ENCODE measurements at regions not wholly inside any gene's neighbourhood (a gene's known extent, or its start where the extent isn't known, plus 50 kb on each side); places are given as distances from the start of the nearest gene placed in this dataset.

GRCh38 chr20:12824328-12825225 is 184.2 kb upstream of the SPTLC3 start:
- Histone ChIP-seq H2AFZ (no peak overlapping the region), H3K36me3 (ENCODE audit: control insufficient read depth, insufficient read depth, low read length) (no peaks in the 10 kb centered on the region), H3K9ac (no peak overlapping the region), H3K27ac (no peak overlapping the region), H3K4me3 (ENCODE audit: low read depth, low read length) (no peak overlapping the region), H3K4me1 (no peaks in the 10 kb centered on the region), H3K9me3 (ENCODE audit: control insufficient read depth, low read length) (no peaks in the 10 kb centered on the region), H3K79me2 (no peaks in the 10 kb centered on the region), H3K27me3 (ENCODE audit: control insufficient read depth, insufficient read depth, low read length) (no peaks in the 10 kb centered on the region), H3K4me2 (ENCODE audit: low read length) (peak overlapping the region; percentile 20)
- TF ChIP-seq CTCF (IDR thresholded peaks at IDR 0.05): no peak

- no peaks in the 10 kb centered on the region for H3K79me2 ChIP-seq
- peak overlapping the region; percentile 20 for H3K4me2 ChIP-seq (ENCODE audit: low read length)
- no peaks in the 10 kb centered on the region for H3K27me3 ChIP-seq (ENCODE audit: control insufficient read depth, insufficient read depth, low read length)
- H3K4me1 ChIP-seq: no peaks in the 10 kb centered on the region
- no peak overlapping the region for H3K4me3 ChIP-seq (ENCODE audit: low read depth, low read length)
- H3K9ac ChIP-seq: no peak overlapping the region
- no peak for TF ChIP-seq CTCF (IDR thresholded peaks at IDR 0.05)
- no peak overlapping the region for H2AFZ ChIP-seq
- no peak overlapping the region for H3K27ac ChIP-seq
- H3K36me3 ChIP-seq (ENCODE audit: control insufficient read depth, insufficient read depth, low read length): no peaks in the 10 kb centered on the region
- no peaks in the 10 kb centered on the region for H3K9me3 ChIP-seq (ENCODE audit: control insufficient read depth, low read length)
Observed at GRCh38 chr20:12825226-12825595, 183.6 kb upstream of the SPTLC3 start.

- no peak overlapping the region for H3K4me3 ChIP-seq (ENCODE audit: low read depth, low read length)
- no peaks in the 10 kb centered on the region for H3K79me2 ChIP-seq
- H3K27ac ChIP-seq: no peak overlapping the region
- H3K4me1 ChIP-seq: no peaks in the 10 kb centered on the region
- no peaks in the 10 kb centered on the region for H3K27me3 ChIP-seq (ENCODE audit: control insufficient read depth, insufficient read depth, low read length)
- no peak overlapping the region for H2AFZ ChIP-seq
- no peaks in the 10 kb centered on the region for H3K9me3 ChIP-seq (ENCODE audit: control insufficient read depth, low read length)
- TF ChIP-seq CTCF (IDR thresholded peaks at IDR 0.05): no peak
- H3K9ac ChIP-seq: no peak overlapping the region
- no peak overlapping the region for H3K4me2 ChIP-seq (ENCODE audit: low read length)
- no peaks in the 10 kb centered on the region for H3K36me3 ChIP-seq (ENCODE audit: control insufficient read depth, insufficient read depth, low read length)
Observed at GRCh38 chr20:12827816-12828385, 180.9 kb upstream of the SPTLC3 start.

- Histone ChIP-seq H3K4me1 (no peaks in the 10 kb centered on the region), H3K9me3 (ENCODE audit: control insufficient read depth, low read length) (no peaks in the 10 kb centered on the region), H3K36me3 (ENCODE audit: control insufficient read depth, insufficient read depth, low read length) (no peaks in the 10 kb centered on the region), H3K9ac (no peak overlapping the region), H3K4me3 (ENCODE audit: low read depth, low read length) (no peak overlapping the region), H3K79me2 (no peaks in the 10 kb centered on the region), H3K4me2 (ENCODE audit: low read length) (no peak overlapping the region), H2AFZ (no peak overlapping the region), H3K27ac (no peak overlapping the region), H3K27me3 (ENCODE audit: control insufficient read depth, insufficient read depth, low read length) (no peaks in the 10 kb centered on the region)
- no peak for TF ChIP-seq CTCF (IDR thresholded peaks at IDR 0.05)
Observed at GRCh38 chr20:12829170-12829569, 179.6 kb upstream of the SPTLC3 start.
